Esophagus squamous epithelium (tissue), 5 donors: ENCODE measurements at regions not wholly inside any gene's neighbourhood (a gene's known extent, or its start where the extent isn't known, plus 50 kb on each side); places are given as distances from the start of the nearest gene placed in this dataset.

ENCODE experiments used
- DNase-seq: peaks from one replicate; lab custom pipeline; 2025; lab: John Stamatoyannopoulos, UW
- H3K27ac ChIP-seq, 4 donors: fragments of 200-600 bp; sonication (generic); one replicate each; pipeline ENCODE4 v1.5.1; 2016 to 2019; ENCODE audit warnings: mild to moderate bottlenecking in 1 of 4
- H3K27me3 ChIP-seq, 4 donors: fragments of 200-600 bp; sonication (generic); 1 replicate in 3 of 4; 2 replicates in 1 of 4; pipeline versions ENCODE4 v1.5.1 to v1.6.0; 2017 to 2021; ENCODE audit warnings: antibody characterized with exemption in 1 of 4
- H3K36me3 ChIP-seq, 3 donors: fragments of 200-600 bp; sonication (generic); one replicate each; pipeline ENCODE4 v1.5.1; 2016 to 2019
- H3K4me1 ChIP-seq, 3 donors: fragments of 200-600 bp; sonication (generic); one replicate each; pipeline ENCODE4 v1.5.1; 2017 to 2019
- H3K4me3 ChIP-seq, 4 donors: fragments of 200-600 bp; sonication (generic); 1 replicate in 3 of 4; 2 replicates in 1 of 4; pipeline ENCODE4 v1.5.1; 2016 to 2019; ENCODE audit warnings: mild to moderate bottlenecking in 2 of 4, moderate library complexity in 1 of 4
- H3K9me3 ChIP-seq, 3 donors: fragments of 200-600 bp; sonication (generic); one replicate each; pipeline ENCODE4 v1.5.1; 2016 to 2019
- CTCF ChIP-seq, 6 experiments: fragments of 450-650 bp in 4 of 6; fragments of 200-600 bp in 2 of 6; sonication (generic) in 2 of 6; IDR thresholded peaks; one replicate each; pipeline ENCODE4 v1.5.1; 2016 to 2019; ENCODE audit warnings: antibody characterized with exemption in 6 of 6, mild to moderate bottlenecking in 4 of 6, moderate library complexity in 4 of 6
- POLR2A ChIP-seq, 4 donors: fragments of 450-650 bp; IDR thresholded peaks; one replicate each; pipeline ENCODE4 v1.6.1; 2017; ENCODE audit warnings: antibody characterized with exemption in 4 of 4, mild to moderate bottlenecking in 4 of 4, moderate library complexity in 3 of 4
- WGBS, 2 donors: methylation state at CpG; one replicate each; pipeline ENCODE4 v1.1.5; 2018; 5-methylcytosine and 5-hydroxymethylcytosine counted together
- intact Hi-C: fragments of 100-400 bp; cut with DNase I; formaldehyde crosslinking; loops from one replicate; pipeline ENCODE4 v1.15.0; 2022
- donor health status: DM: yes; HTN: yes; CAD: no.

GRCh38 chr2:176556373-176556772, 287.1 kb downstream of the MTX2 start:
- no peak for DNase-seq
- H3K4me1 ChIP-seq: peaks cover 7 to 28% (median 13%) of the 10 kb centered on the region in 3 donors
- H3K27ac ChIP-seq: no peak overlapping the region
- peaks cover 0 to 61% (median 0%) of the 10 kb centered on the region in 4 donors for H3K27me3 ChIP-seq
- 38 to 76% methylated on average over 2 of the region's 2 CpGs for WGBS, 2 donors
- no peak for TF ChIP-seq CTCF (IDR thresholded peaks at IDR 0.05)
- no peak for TF ChIP-seq POLR2A (IDR thresholded peaks at IDR 0.05)
- intact Hi-C loops: loop anchor here (5.0 to 10.0 kb wide), 2 partner anchors 102 to 419 kb away; no protein-coding TSS in a partner anchor
- H3K4me3 ChIP-seq: no peak overlapping the region
- no peaks in the 10 kb centered on the region for H3K36me3 ChIP-seq
- H3K9me3 ChIP-seq: no peaks in the 10 kb centered on the region

GRCh38 chr2:176557821-176558220, 288.6 kb downstream of the MTX2 start:
- Histone ChIP-seq H3K27ac (no peak overlapping the region), H3K4me1 (peaks cover 4 to 18% (median 6%) of the 10 kb centered on the region in 3 donors), H3K27me3 (peaks cover 0 to 74% (median 0%) of the 10 kb centered on the region in 4 donors), H3K4me3 (no peak overlapping the region), H3K36me3 (no peaks in the 10 kb centered on the region), H3K9me3 (no peaks in the 10 kb centered on the region)
- TF ChIP-seq POLR2A (IDR thresholded peaks at IDR 0.05): no peak
- no peak for TF ChIP-seq CTCF (IDR thresholded peaks at IDR 0.05)
- intact Hi-C loops: loop anchor here (5.0 to 10.0 kb wide), 2 partner anchors 103 to 421 kb away; no protein-coding TSS in a partner anchor
- no peak for DNase-seq
- 67 to 70% methylated on average over 1 of the region's 1 CpG for WGBS, 2 donors

- WGBS, 2 donors: 74 to 76% methylated on average over 4 of the region's 4 CpGs
Observed at GRCh38 chr2:176558574-176559140, 289.4 kb downstream of the MTX2 start.

GRCh38 chr2:176560296-176560695, 291.1 kb downstream of the MTX2 start:
- Histone ChIP-seq H3K9me3 (no peaks in the 10 kb centered on the region), H3K4me1 (no peaks in the 10 kb centered on the region), H3K4me3 (no peak overlapping the region), H3K27me3 (peaks cover 0 to 96% (median 0%) of the 10 kb centered on the region in 4 donors), H3K27ac (no peak overlapping the region), H3K36me3 (no peaks in the 10 kb centered on the region)
- DNase-seq: no peak
- WGBS, 2 donors: 71 to 82% methylated on average over 1 of the region's 2 CpGs
- intact Hi-C loops: no loop called here
- TF ChIP-seq POLR2A (IDR thresholded peaks at IDR 0.05): no peak
- TF ChIP-seq CTCF (IDR thresholded peaks at IDR 0.05): no peak

More at GRCh38 chr2:176558574-176559140, 289.4 kb downstream of the MTX2 start:
- TF ChIP-seq CTCF (IDR thresholded peaks at IDR 0.05) (no peak), POLR2A (IDR thresholded peaks at IDR 0.05) (no peak)
- DNase-seq: no peak
- Histone ChIP-seq H3K9me3 (no peaks in the 10 kb centered on the region), H3K4me1 (peaks cover 0 to 10% (median 4%) of the 10 kb centered on the region in 3 donors), H3K27ac (no peak overlapping the region), H3K4me3 (no peak overlapping the region), H3K36me3 (no peaks in the 10 kb centered on the region), H3K27me3 (peaks cover 0 to 82% (median 0%) of the 10 kb centered on the region in 4 donors)
- intact Hi-C loops: loop anchor here (5.0 to 10.0 kb wide), 2 partner anchors 104 to 421 kb away; no protein-coding TSS in a partner anchor

- Histone ChIP-seq H3K36me3 (no peaks in the 10 kb centered on the region), H3K4me1 (no peaks in the 10 kb centered on the region), H3K27ac (no peak overlapping the region), H3K4me3 (no peak overlapping the region), H3K27me3 (peaks cover 0 to 92% (median 0%) of the 10 kb centered on the region in 4 donors), H3K9me3 (no peaks in the 10 kb centered on the region)
- TF ChIP-seq POLR2A (IDR thresholded peaks at IDR 0.05) (no peak), CTCF (IDR thresholded peaks at IDR 0.05) (no peak)
- intact Hi-C loops: no loop called here
- WGBS, 2 donors: 31 to 39% methylated on average over 4 of the region's 4 CpGs
- DNase-seq: no peak
Observed at GRCh38 chr2:176561706-176562105, 292.5 kb downstream of the MTX2 start.
